Left cardiac atrium (tissue), 4 donors: ENCODE measurements at regions not wholly inside any gene's neighbourhood (a gene's known extent, or its start where the extent isn't known, plus 50 kb on each side); places are given as distances from the start of the nearest gene placed in this dataset.
A peak's percentile ranks its signal among the peaks of the same experiment; 100 is the strongest.

Experiments used
- ATAC-seq, 2 donors: fragments of 200-7000 bp; cut with Tn5 transposase; one replicate each; pipeline ENCODE4 v1.9.1; 2020; ENCODE audit warnings: mild to moderate bottlenecking in 2 of 2, moderate library complexity in 2 of 2
- DNase-seq: peaks from one replicate; pipeline ENCODE4 v3.0.0-alpha.2; 2020
- intact Hi-C, 2 donors: fragments of 100-400 bp; cut with DNase I; formaldehyde crosslinking; loops; one replicate each; pipeline versions ENCODE4 v1.14.1 to v1.15.1; 2022 to 2023
- donor health status: DM: no; HTN: yes; CAD: no.
- donor health status: DM: no; HTN: yes; CAD: no; lungs with severe emphysema.
- donor health status: DM: yes; HTN: yes; CAD: no.
- donor health status: Dilated cardiomyopathy.

GRCh38 chr16:77549876-77550275, 115.0 kb upstream of the ADAMTS18 start:
- ATAC-seq (no peak), DNase-seq (no peak)
- intact Hi-C loops, result no loop called here

GRCh38 chr16:77551357-77551756, 116.5 kb upstream of the ADAMTS18 start:
- intact Hi-C loops, result no loop called here
- DNase-seq, result no peak

GRCh38 chr16:77553130-77553529, 118.3 kb upstream of the ADAMTS18 start:
- intact Hi-C loops, result no loop called here
- ATAC-seq (no peak), DNase-seq (no peak)

More at GRCh38 chr16:77551357-77551756, 116.5 kb upstream of the ADAMTS18 start:
- no peak for ATAC-seq

GRCh38 chr16:77555126-77555525, 120.3 kb upstream of the ADAMTS18 start:
- no peak for ATAC-seq
- intact Hi-C loops, result no loop called here
- no peak for DNase-seq

GRCh38 chr16:77555791-77556190, 121.0 kb upstream of the ADAMTS18 start:
- ATAC-seq, result no peak
- no peak for DNase-seq
- intact Hi-C loops, result no loop called here

GRCh38 chr16:77556201-77556873, 121.5 kb upstream of the ADAMTS18 start:
- ATAC-seq (no peak), DNase-seq (no peak)
- intact Hi-C loops, result no loop called here

GRCh38 chr16:77557385-77557784, 122.6 kb upstream of the ADAMTS18 start:
- DNase-seq (no peak), ATAC-seq (no peak)
- intact Hi-C loops, result no loop called here

GRCh38 chr16:77558786-77559185, 124.0 kb upstream of the ADAMTS18 start:
- DNase-seq, result no peak
- intact Hi-C loops, result no loop called here
- no peak for ATAC-seq

- DNase-seq (no peak), ATAC-seq (no peak)
- intact Hi-C loops, result no loop called here
Measured at GRCh38 chr16:77562497-77562896, 127.7 kb upstream of the ADAMTS18 start.

GRCh38 chr16:77564791-77565390, 130.1 kb upstream of the ADAMTS18 start:
- DNase-seq (no peak), ATAC-seq (no peak)
- intact Hi-C loops, result no loop called here

GRCh38 chr16:77569406-77569805, 134.6 kb upstream of the ADAMTS18 start:
- no peak for DNase-seq
- ATAC-seq, result no peak
- intact Hi-C loops, result no loop called here

GRCh38 chr16:77570574-77570973, 135.7 kb upstream of the ADAMTS18 start:
- ATAC-seq (no peak), DNase-seq (no peak)
- intact Hi-C loops, result no loop called here

GRCh38 chr16:77571115-77571862, 136.5 kb upstream of the ADAMTS18 start:
- no peak for ATAC-seq

GRCh38 chr16:77574867-77575624, 140.2 kb upstream of the ADAMTS18 start:
- peak; percentile 87 to 97 for ATAC-seq
- intact Hi-C loops, result no loop called here
- DNase-seq, result peak; percentile 81

More at GRCh38 chr16:77571115-77571862, 136.5 kb upstream of the ADAMTS18 start:
- no peak for DNase-seq
- intact Hi-C loops, result no loop called here

GRCh38 chr16:77579351-77579891, 142.9 kb upstream of the NUDT7 start:
- ATAC-seq (no peak), DNase-seq (no peak)
- intact Hi-C loops, result no loop called here

GRCh38 chr16:77581706-77582105, 140.6 kb upstream of the NUDT7 start:
- DNase-seq (no peak), ATAC-seq (no peak)
- intact Hi-C loops, result no loop called here

- ATAC-seq (peak; percentile 48 to 52), DNase-seq (peak; percentile 25)
- intact Hi-C loops, result loop anchor here (1.0 to 2.0 kb wide), 2 partner anchors 348 kb away; no protein-coding TSS in a partner anchor
Measured at GRCh38 chr16:77584205-77584859, 138.0 kb upstream of the NUDT7 start.

GRCh38 chr16:77585379-77586251, 136.7 kb upstream of the NUDT7 start:
- intact Hi-C loops, result loop anchor here in 1 of 2 donors (2.0 kb wide), 1 partner anchor 349 kb away; no protein-coding TSS in a partner anchor
- DNase-seq (no peak), ATAC-seq (peak in 1 of 2 donors; percentile 9)
